Lung (tissue), 11 donors: ENCODE measurements at regions not wholly inside any gene's neighbourhood (a gene's known extent, or its start where the extent isn't known, plus 50 kb on each side); places are given as distances from the start of the nearest gene placed in this dataset.

ENCODE experiments used
- ATAC-seq: fragments of 200-7000 bp; cut with Tn5 transposase; one replicate; pipeline ENCODE4 v1.9.1; 2020; ENCODE audit warnings: moderate number of reproducible peaks; ENCODE audit not compliant: insufficient read depth, low FRiP score
- DNase-seq, 3 donors: peaks; one replicate each; pipeline ENCODE4 v3.0.0-alpha.2; 2013 to 2017
- H3K27ac ChIP-seq, 2 donors: one replicate each; pipeline ENCODE4 v1.5.1; 2013; ENCODE audit warnings: mild to moderate bottlenecking in 2 of 2, moderate library complexity in 2 of 2, control low read depth in 1 of 2, inconsistent platforms in 1 of 2, low read depth in 1 of 2, low read length in 1 of 2
- H3K27me3 ChIP-seq, 3 donors: one replicate each; pipeline ENCODE4 v1.5.1; 2013; ENCODE audit warnings: low read length in 2 of 3; ENCODE audit not compliant: control insufficient read depth in 3 of 3, insufficient read depth in 3 of 3
- H3K36me3 ChIP-seq, 4 donors: one replicate each; pipeline ENCODE4 v1.5.1; 2013; ENCODE audit warnings: low read length in 4 of 4, mild to moderate bottlenecking in 1 of 4, moderate library complexity in 1 of 4; ENCODE audit not compliant: control insufficient read depth in 4 of 4, insufficient read depth in 4 of 4
- H3K4me1 ChIP-seq, 5 donors: one replicate each; pipeline ENCODE4 v1.5.1; 2013; ENCODE audit warnings: low read length in 5 of 5, mild to moderate bottlenecking in 2 of 5, moderate library complexity in 1 of 5; ENCODE audit not compliant: control insufficient read depth in 5 of 5, insufficient read depth in 5 of 5
- H3K4me3 ChIP-seq: one replicate; pipeline ENCODE4 v1.5.1; 2013; ENCODE audit warnings: mild to moderate bottlenecking, control low read depth, moderate library complexity
- H3K9ac ChIP-seq, 2 donors: one replicate each; pipeline ENCODE4 v1.5.1; 2013; ENCODE audit warnings: low read length in 2 of 2, control low read depth in 1 of 2; ENCODE audit not compliant: insufficient read depth in 1 of 2
- H3K9me3 ChIP-seq, 4 donors: one replicate each; pipeline ENCODE4 v1.5.1; 2013; ENCODE audit warnings: low read length in 3 of 4, mild to moderate bottlenecking in 1 of 4, moderate library complexity in 1 of 4; ENCODE audit not compliant: control insufficient read depth in 4 of 4, insufficient read depth in 3 of 4
- CTCF ChIP-seq: IDR thresholded peaks from 2 replicates; pipeline ENCODE4 v1.5.1; 2012; ENCODE audit warnings: mild to moderate bottlenecking; ENCODE audit errors: control extremely low read depth, extremely low read depth
- WGBS, 2 donors: extraction: QIAGEN DNeasy Blood & Tissue Kit; methylation state at CpG; one replicate each; pipeline ENCODE4 v1.1.7; 2013; 5-methylcytosine and 5-hydroxymethylcytosine counted together
- donor health status: control.
- donor health status: control.
- donor health status: Bipolar disorder and iron deficiency.
- donor health status: healthy.
- donor health status: DM: yes; HTN: yes; CAD: no.

GRCh38 chr14:30484201-30484600 is 74.8 kb upstream of the G2E3 start:
- DNase-seq = no peak
- no peak for TF ChIP-seq CTCF
- Histone ChIP-seq H3K36me3 (no peaks in the 10 kb centered on the region), H3K9ac (no peak overlapping the region), H3K27me3 (no peaks in the 10 kb centered on the region), H3K27ac (no peak overlapping the region), H3K4me1 (no peaks in the 10 kb centered on the region), H3K4me3 (no peak overlapping the region), H3K9me3 (peaks cover 0 to 4% (median 0%) of the 10 kb centered on the region in 4 donors)
- 80 to 91% methylated on average over 3 of the region's 3 CpGs for WGBS, 2 donors
- ATAC-seq = no peak

GRCh38 chr14:30484976-30485375 is 74.0 kb upstream of the G2E3 start:
- Histone ChIP-seq H3K4me3 (no peak overlapping the region), H3K9ac (no peak overlapping the region), H3K27me3 (no peaks in the 10 kb centered on the region), H3K27ac (no peak overlapping the region), H3K4me1 (no peaks in the 10 kb centered on the region), H3K36me3 (no peaks in the 10 kb centered on the region), H3K9me3 (peaks cover 0 to 4% (median 0%) of the 10 kb centered on the region in 4 donors)
- ATAC-seq = no peak
- 69 to 85% methylated on average over 1 of the region's 1 CpG for WGBS, 2 donors
- no peak for TF ChIP-seq CTCF
- no peak for DNase-seq

- Histone ChIP-seq H3K27me3 (no peaks in the 10 kb centered on the region), H3K9ac (no peak overlapping the region), H3K4me1 (no peaks in the 10 kb centered on the region), H3K4me3 (no peak overlapping the region), H3K36me3 (no peaks in the 10 kb centered on the region), H3K27ac (no peak overlapping the region), H3K9me3 (no peaks in the 10 kb centered on the region)
- no peak for ATAC-seq
- 76 to 92% methylated on average over 1 of the region's 1 CpG for WGBS, 2 donors
- no peak for TF ChIP-seq CTCF
- DNase-seq = no peak
These were observed 62.1 kb upstream of the G2E3 start for GRCh38 chr14:30496852-30497251.

- no peak for TF ChIP-seq CTCF
- H3K9ac ChIP-seq = no peak overlapping the region
- H3K4me1 ChIP-seq = no peaks in the 10 kb centered on the region
- ATAC-seq = no peak
- no peaks in the 10 kb centered on the region for H3K27me3 ChIP-seq
- no peaks in the 10 kb centered on the region for H3K36me3 ChIP-seq
- H3K4me3 ChIP-seq = no peak overlapping the region
- DNase-seq = no peak
- no peaks in the 10 kb centered on the region for H3K9me3 ChIP-seq
- no peak overlapping the region for H3K27ac ChIP-seq
These were observed 59.6 kb upstream of the G2E3 start for GRCh38 chr14:30499358-30499757.
